ENCODE measurements at regions not wholly inside any gene's neighbourhood (a gene's known extent, or its start where the extent isn't known, plus 50 kb on each side); places are given as distances from the start of the nearest gene placed in this dataset.
"Not testable (repeated sequence)": the region's sequence is repeated elsewhere in the genome, so short reads cannot be mapped to it uniquely, and the experiment has no call there.

DNA sequence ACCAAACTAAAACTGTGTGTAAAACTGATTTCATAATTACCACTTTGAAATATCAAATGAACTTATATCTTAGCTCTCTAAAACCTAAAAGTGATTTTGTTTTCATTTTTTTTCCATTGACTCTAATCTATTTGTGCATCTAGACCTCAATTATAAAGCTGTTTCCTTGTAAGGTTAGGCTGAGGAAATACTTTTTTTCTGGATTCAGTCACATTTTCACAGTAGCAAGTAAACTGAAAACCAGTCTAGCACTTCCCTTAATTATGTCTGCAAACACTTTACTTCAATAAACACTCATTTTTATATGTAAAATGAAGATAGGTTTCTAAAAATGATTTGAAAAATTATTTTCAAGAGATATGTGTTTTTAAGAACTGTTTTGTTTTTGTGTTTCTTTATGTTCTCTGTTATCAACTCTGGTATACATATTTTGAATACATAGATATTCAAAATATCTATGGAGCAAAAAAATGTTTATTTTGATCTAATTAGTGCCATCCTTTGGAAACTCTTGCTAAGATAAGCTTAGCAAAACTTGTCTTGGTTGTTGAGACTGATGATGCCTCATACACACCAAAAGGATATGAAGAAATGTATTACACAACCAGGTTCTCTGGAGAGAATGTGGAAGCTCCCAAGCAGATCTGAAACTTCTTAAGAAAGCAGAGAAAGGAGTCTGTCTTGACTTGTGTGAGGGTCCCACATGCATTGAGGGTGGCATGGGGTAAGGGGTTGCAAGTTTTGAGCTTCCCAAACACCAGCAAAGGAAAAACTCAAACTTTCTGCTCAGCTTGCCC lies 1887.4 kb downstream of the PCDH9 start:
- DNase-seq: no peak

DNA sequence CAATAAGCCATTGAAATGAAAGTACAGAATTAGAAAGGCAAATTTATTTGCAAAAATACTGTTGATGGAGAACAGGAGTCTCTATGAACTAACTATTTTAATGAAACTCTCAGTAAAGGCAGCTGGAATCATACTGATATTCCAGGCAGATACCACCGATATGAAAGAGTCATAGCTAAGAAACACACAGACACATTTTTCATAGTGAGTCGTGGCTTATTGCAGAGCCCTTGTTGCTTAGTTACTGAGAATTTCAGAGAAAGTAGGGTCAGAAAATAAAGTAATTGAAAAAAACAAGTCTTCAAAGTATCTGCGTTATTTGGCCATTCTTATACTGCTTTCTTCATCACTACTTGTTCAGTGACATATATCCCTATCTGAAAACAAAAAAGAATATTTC lies 1890.9 kb downstream of the PCDH9 start:
- no peak for DNase-seq

DNA sequence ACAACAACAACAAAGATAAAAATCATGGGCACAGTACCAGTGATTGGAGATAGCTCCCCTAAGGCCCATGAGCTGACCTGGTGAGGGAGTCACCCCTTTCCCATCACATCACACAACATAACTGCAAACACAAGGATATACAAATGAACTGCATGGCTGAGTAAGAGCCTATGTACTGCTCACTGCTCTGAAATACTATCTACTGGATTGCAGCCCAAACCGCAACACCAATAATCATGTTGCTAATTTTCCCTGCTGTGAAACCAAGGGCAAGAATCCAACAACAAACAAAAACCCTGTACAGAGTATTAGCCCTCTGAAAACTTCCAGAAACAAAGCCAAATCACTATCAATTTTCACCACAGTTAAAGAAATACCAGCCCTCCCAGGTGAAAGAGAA lies 1893.2 kb downstream of the PCDH9 start:
- DNase-seq: no peak

DNA sequence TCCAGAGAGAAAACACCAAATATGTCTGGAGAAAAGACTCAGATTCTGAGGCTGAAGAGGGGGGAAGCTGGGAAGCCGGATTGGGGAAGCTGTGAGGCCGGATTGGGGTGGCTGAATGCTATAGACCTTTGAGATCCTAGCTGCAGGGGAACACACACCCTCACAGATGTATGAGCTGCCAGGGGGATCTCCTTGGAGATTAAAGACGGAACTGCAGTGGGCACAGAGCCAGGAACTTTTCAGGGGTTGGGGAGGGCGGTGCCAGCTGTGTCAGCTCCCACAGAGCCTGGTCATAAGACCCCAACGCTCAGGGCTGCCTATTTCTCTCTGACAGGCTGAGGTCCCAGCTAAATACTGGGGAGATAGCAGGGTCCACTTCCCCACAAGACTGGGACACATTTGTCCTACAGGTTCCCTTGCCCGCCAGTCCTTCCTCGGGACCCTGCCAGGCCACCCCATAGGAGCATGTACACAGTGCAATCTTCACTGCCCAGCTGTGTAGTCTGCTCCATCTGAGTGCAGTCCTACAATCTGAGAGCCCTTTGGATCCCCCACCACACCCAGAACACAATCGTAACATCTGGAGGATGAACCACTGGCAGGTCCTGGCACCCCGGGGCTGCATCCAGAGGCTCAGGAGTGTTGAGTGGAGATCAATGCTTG lies 1893.9 kb downstream of the PCDH9 start:
- DNase-seq: no peak

DNA sequence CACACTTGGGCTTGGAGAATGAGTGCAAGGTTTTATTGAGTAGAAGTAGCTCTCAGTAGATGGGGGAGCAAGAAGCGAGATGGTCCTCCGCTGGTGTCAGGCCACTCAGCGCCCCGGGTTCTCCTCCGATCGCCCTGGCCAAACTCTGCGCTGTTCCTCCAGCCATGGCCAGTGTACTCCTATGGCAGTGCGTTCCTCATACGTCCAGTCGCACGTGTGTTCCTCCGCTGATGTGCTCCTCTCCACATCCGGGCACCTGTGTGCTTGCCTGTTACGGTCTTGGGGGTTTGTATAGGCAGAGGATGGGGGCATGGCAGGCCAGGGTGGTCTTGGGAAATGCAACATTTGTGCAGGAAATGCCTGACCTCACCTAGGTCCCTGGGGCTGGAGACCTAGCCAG lies 1899.4 kb downstream of the PCDH9 start:
- DNase-seq: no peak

DNA sequence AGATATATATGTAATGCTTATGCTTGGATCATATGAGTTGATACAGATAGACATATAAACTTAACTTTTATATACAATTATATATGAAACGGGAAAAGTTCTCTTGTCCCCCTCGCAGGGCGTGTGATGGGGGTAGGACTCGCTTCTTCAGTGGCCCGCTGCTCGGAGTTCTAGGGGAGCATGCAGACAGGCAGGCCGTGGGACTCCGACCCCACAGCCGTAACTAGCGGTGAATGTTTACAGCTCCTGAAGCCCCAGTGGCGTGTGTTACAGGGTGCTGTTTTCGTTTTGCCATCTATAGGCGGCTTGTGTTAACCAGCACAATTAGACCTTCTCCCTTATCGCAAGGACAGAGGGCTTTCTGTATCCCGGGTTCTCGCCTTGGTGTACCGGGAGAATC lies 1899.8 kb downstream of the PCDH9 start:
- DNase-seq: no peak

DNA sequence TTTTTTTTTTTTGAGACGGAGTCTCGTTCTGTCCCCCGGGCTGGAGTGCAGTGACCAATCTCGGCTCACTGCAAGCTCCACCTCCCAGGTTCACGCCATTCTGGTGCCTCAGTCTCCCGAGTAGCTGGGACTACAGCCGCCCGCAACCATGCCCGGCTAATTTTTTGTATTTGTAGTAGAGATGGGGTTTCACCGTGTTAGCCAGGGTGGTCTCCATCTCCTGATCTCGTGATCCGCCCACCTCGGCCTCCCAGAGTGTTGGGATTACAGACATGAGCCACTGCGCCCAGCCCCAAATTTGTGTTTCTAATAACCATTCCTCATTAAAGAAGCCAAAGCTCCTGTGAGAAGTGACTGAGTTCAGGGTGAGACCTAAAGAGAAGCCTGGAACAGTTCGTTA lies 1906.9 kb downstream of the PCDH9 start:
- not testable (repeated sequence) for DNase-seq

DNA sequence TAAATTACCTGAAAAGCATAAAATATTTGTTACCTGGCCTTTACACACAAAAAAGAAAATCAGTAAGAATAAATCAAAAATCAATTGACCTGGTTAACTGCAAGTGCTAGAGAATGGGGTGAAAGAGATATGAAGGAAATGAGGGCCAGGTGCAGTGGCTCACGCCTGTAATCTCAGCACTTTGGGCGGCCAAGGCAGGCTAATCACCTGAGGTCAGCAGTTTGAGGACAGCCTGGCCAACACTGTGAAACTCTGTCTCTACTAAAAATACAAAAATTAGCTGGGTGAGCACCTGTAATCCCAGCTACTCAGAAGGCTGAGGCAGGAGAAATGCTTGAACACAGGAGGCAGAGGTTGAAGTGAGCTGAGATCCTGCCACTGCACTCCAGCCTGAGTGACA lies 1908.7 kb downstream of the PCDH9 start:
- not testable (repeated sequence) for DNase-seq

DNA sequence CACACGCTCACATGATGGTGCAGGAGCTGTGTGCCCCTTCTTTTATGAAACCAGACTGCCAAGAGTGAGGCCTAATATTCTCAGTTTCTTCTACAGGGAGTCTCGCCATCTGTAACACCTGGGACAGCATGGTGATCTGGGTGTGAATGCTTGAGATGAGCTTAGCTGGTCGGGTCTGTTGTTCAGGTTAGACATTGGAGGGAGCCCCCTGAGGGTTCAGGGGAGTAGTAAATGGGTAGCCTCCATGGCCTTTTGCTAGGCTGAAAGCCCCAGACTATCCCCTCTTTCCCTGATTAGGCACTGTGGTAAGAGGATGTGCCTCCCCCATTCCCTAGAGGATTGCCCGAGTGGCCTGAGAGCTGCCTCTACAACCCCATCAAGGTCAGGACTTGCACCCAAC lies 1916.1 kb downstream of the PCDH9 start:
- DNase-seq: no peak

DNA sequence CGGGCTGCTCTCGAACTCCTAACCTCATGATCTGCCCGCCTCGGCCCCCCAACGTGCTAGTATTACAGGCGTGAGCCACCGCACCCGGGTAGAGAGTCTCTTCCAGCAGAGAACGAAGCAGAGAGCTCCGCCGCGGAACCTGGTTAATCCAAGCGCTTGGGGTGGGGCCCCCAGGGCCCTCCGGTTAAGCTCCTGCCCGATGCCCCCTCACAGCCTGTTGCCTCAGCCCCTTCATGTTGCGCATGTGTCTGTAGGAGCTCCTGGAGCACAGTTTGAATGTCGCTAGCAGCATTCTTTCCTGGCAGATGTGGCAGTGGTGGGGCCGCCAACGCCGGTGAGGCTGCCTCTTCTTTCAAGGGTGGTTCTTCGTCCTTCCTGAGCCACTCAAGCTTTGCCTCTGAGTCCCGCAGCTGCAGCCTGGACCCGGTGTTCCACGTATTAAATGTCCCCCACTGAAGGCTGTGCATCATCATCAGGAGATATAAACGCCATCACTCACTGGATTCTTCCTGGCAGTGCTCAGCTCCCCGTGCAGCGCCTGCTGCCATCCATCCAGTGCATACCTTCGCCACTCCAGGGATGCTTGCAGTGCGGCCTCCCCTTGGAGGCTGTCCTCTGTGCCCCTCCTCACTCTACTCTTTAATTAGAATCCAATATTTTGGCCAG lies 1919.3 kb downstream of the PCDH9 start:
- DNase-seq: no peak

DNA sequence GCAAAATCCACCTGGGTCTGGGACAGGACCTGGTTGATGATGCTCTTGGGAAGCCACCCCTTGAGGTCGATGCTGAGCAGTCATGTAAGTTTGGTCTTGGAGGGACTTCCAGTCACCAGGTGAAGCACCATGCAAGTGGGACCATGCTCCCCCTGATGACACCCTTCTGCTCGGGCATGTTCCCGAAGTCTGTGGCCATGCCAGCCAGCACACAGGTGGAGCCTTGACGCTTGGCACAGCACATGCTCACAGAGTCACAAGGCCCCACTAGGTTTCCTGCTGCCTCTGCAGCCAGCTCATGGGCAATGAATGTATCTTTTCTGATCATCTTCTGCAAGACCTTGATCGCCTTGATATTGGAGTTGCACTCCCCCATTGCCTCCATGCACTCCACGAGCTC lies 1920.2 kb downstream of the PCDH9 start:
- no peak for DNase-seq

DNA sequence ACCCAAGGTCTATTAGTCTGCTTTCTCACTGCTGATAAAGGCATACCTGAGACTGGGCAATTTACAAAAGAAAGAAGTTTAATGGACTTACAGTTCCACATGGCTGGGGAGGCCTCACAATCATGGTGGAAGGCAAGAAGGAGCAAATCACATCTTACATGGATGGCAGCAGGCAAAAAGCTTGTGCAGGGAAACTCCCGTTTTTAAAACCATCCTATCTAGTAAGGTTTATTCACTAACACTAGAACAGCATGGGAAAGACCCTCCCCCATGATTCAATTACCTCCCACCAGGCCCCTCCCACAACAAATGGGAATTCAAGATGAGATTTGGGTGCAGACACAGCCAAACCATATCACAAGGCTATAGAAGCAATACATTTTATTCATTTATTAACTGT lies 1921.4 kb downstream of the PCDH9 start:
- not testable (repeated sequence) for DNase-seq

DNA sequence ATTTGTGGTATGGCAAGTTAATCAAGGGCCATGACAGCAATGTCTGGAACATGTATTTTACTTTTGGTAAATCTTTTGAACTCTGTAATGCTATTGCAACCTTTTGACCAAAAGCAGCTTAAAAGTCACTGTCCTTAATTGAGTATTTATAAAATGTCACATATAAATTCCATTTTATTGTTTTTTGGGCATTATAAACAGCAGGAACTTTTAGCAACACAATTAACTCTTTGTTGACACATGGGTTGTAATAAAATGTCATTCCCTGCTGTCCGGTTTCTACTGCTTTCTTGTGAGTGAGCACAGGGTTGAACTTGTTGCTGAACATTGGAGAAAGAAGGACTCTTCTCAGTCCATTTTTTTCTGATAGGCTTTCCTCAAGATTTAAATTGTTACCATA lies 1923.1 kb downstream of the PCDH9 start:
- DNase-seq: no peak

DNA sequence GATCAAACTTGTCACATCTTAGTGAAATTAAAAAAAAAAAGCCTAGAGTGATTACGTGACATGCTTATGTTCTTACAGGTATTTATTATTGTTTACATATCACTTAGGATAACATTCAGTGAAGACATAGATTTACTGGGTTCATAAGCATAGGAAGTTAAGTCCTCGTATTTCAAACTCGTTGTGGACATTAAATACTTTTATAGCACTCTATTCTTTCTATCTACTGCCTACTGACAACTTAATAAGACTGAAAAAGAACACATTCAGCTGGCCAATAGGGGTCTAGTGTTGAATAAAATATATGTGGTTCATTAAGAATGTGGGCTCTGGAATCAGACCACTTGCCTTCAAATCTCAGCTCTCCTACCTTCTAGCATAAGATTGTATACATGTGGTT lies 1927.4 kb downstream of the PCDH9 start:
- no peak for DNase-seq

DNA sequence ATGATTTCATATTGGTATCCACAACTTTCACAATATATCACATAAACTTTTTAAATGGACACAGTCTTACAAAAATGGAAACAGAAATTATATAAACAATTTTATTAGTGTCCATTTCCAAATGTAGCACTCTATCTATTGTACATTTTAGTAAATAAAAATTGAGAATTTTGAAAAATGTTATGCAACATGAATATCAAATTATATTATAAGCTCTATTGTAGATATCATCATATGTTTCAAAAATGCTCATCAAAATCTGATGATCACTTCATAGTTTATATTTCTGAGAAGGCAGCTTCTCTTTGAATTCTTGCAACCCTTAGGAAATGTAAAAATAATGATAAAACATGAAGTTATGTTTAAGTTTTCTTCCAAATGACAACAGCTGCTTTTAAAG lies 1928.6 kb downstream of the PCDH9 start:
- no peak for DNase-seq

DNA sequence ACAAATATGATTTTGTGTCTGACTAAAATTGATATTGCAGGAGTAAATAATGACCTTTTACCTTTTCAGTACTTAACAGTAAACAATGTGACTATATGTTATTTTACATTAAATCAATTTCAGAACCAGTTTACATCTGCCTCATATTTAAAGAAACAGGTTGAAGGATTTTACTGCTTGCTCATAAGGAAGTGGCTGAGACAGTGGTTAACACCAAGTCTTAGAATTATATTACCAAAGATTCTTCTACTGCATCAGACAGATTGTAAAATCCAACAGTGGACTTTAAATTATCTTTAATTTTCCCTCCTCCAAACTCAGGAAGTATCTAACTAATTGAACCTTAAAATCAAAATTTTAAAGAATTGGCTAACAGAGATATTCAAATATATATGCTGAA lies 1929.9 kb downstream of the PCDH9 start:
- DNase-seq: no peak

DNA sequence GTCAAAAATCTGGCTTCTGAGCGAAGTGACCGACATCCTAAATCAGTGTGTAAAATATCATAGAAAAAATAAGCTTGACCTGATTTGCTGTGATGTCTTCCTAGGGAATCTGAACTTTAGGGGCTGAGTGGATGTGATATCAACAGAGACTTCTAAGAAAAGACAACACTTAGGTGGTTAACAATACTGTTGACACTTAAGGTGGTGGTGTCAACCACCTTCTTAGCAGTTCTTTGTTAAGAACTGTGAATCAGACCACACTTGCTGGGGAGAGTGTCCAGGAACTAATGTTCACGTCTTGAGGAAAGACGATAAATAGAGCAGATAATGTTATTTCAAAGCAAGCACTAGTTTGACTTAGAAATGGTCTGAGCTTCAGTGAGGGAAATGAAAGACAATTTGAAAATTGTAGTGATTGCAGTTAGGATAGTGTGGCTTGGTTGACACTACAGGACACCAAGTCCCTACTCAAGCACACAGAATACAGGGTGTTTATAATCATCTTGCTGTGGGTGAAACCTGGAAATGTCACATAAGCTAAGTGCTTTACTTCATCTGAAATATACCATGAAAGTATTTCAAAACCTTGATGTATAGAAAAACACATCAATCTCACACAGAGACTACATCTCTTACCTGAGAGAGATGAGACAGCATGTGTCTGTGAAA lies 1936.5 kb downstream of the PCDH9 start:
- DNase-seq: no peak

DNA sequence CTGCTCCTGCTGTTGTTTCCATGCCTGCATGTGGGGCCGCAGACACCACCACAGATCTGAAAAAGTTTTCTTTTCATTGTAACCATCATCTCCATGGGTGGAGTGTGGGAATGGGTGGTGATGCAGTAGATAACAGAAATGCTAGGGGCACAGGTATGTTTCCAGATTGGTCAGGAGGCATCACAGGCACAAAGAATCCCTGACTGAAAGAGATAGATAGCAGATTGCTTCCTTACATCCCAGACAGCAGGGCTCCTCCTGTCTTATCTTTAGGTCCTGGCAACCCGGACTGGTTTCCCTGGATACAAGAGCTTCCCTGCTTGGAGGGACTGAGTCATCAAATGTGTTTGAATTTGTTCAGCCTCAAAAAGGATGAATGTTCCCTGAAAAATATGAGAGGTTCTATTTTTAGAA lies 1937.6 kb downstream of the PCDH9 start:
- no peak for DNase-seq

DNA sequence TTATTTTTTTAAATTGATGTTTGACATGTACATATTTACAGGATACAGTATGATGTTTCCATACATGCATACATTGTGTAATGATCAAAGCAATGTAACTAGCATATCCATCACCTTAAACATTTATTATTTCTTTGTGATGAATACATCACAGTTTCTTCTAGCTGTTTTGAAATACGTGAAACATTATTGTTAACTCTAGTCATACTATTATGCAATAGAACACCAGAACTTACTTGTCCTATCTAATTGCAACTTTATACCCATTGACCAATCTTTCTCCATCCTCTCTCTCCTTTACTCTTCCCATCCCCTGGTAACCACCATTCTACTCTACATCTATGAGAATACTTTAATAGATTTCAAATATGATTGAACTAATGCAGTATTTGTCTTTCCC lies 1942.7 kb downstream of the PCDH9 start:
- DNase-seq: no peak

DNA sequence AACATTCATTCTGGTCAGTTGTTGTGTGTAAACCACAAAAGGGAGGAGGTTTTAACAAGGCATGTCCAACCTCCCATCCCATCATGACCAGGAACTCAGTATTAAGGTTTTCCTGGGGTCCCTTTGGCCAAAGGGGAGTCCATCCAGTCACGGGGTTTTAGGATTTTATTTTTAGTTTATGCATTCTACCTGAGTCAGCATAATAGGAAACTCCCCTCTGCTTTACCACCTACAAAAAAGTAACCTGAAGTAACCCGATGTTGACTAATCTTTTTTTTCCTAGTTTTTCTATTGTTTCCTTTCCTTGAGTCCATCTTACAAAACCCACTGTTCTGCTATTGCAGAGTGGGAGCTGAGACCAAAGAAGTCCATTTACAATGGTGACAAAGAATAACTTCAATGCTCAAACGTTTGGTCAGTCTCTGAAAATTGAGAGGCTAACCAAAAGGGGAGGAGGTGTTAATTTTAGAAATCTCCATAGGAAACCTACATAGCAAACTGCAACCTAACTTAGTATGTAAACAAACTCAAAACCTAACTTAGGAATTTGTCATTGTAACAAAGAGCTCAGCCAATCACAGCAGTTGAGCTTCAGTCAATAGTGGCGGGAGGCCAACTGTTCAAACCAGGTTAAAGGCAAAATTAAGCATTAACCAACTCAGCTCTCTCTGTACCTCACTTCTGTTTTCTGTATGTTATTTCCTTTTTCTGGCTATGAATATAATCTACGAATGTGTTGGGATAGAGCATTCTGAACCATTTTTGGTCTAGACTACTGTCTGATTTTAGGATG lies 1954.1 kb downstream of the PCDH9 start:
- DNase-seq: no peak

DNA sequence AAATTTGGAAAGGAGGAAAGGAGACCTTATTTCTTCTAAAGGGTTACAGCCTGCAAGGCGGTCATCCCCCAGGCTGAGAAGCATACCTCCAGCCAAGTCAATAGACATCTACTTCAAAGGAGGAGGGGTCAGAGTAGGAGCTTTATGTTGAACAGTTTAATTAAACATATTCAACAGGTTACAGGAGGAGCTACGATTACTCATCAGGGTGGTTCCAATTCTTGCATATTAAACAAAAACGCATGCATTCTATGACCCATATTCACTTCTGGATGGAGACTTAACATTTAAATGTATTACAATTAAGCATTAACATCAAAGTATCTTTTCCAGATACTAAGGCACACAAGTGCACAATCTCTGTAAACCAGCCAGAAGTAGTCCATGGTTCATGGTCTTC lies 1955.0 kb downstream of the PCDH9 start:
- DNase-seq: no peak

DNA sequence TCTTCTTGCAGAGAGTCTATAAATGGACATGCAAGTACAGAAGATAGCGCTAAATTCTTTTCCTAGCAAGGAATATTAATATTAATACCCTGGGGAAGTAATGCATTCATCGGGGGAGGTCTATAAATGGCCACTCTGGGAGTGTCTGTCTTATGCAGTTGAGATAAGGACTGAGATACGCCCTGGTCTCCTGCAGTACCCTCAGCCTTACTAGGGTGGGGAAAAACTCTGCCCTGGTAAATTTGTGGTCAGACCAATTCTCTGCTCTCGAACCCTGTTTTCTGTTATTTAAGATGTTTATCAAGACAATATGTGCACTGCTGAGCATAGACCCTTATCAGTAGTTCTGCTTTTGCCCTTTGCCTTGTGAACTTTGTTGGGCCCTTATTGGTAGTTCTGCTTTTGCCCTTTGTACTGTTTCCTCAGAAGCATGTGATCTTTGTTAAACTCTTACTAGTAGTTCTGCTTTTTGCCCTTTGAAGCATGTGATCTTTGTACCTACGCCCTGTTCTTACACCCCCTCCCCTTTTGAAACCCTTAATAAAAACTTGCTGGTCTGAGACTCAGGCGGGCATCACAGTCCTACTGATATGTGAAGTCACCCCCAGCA lies 1956.2 kb downstream of the PCDH9 start:
- DNase-seq: not testable (repeated sequence)

All from activated CD4-positive, alpha-beta T cell treated with anti-CD3 and anti-CD28 coated beads, Interleukin-2, amount 50 U/mL, for 16 hours (primary cell).